ENCODE measurements at regions not wholly inside any gene's neighbourhood (a gene's known extent, or its start where the extent isn't known, plus 50 kb on each side); places are given as distances from the start of the nearest gene placed in this dataset.
"Not testable (repeated sequence)": the region's sequence is repeated elsewhere in the genome, so short reads cannot be mapped to it uniquely, and the experiment has no call there.

GRCh38 chr15:96470681-96471310 lies 140.3 kb downstream of the NR2F2 start:
- DNase-seq (ENCODE audit: low spot score) = no peak

DNA sequence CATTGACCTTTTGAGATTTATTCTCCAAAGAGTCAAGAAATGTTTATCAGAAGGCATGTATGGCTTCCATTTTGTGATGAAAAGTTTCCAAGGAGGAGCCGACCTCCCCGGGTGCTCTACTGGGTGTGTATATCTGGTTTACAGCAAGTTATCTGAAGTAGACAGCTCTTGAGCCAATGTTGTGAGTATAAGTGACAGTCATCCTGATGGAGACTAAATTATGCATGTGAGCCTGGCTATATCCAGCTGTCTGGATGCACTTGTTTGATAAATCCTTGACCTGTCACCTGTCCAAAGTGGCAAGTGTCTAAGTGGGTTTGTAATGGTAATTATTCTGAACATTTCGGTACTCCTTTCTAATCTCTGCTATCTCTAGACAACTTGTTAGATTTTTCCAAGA lies 142.2 kb downstream of the NR2F2 start:
- DNase-seq (ENCODE audit: low spot score) = no peak

DNA sequence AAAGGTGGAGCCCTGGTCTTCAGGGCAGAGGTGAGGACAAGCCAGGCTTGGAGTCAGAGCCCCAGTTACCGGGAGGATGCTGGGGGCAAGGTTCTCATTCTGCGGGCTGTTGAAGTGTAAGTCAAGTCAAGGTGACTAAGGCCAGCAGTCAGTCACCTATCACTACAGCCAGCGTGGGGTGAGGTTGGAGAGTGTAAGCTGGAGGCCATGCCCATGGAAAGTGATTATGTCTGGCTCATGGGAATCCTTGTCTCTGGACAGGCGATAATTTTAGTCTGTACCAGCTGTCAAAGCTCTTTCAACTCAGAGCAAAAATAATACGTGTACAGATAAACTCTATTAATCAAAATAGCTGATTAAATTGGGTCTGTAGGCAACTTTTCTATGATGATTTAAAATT lies 143.1 kb downstream of the NR2F2 start:
- no peak for DNase-seq (ENCODE audit: low spot score)

GRCh38 chr15:96474231-96474664 lies 143.7 kb downstream of the NR2F2 start:
- DNase-seq (ENCODE audit: low spot score) = peak; percentile 29

- DNase-seq (ENCODE audit: low spot score) = no peak
Observed at GRCh38 chr15:96477227-96477626, 146.7 kb downstream of the NR2F2 start.

GRCh38 chr15:96484412-96484811 lies 153.9 kb downstream of the NR2F2 start:
- not testable (repeated sequence) for DNase-seq (ENCODE audit: low spot score)

DNA sequence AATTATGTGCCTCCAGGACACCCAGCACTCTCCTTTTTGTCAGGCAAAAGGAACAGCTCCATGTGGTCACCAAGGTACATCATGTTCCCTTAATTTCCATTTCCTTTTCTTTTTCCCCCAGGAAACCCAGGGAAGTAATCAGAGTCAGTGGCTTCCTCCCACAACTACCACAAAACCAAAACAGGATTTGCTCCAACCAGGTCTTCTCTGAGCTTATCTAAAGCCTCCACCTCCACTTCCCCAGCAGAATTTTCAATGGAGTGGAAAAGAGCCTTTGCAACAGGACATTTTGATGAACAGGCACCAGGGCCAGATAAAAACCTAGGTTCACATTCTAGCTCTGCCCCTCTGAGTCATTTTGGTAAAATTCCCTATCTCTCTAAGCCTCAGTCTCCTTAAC lies 154.3 kb downstream of the NR2F2 start:
- DNase-seq (ENCODE audit: low spot score) = no peak

- DNase-seq (ENCODE audit: low spot score) = no peak
Observed at GRCh38 chr15:96487245-96487644, 156.7 kb downstream of the NR2F2 start.

DNA sequence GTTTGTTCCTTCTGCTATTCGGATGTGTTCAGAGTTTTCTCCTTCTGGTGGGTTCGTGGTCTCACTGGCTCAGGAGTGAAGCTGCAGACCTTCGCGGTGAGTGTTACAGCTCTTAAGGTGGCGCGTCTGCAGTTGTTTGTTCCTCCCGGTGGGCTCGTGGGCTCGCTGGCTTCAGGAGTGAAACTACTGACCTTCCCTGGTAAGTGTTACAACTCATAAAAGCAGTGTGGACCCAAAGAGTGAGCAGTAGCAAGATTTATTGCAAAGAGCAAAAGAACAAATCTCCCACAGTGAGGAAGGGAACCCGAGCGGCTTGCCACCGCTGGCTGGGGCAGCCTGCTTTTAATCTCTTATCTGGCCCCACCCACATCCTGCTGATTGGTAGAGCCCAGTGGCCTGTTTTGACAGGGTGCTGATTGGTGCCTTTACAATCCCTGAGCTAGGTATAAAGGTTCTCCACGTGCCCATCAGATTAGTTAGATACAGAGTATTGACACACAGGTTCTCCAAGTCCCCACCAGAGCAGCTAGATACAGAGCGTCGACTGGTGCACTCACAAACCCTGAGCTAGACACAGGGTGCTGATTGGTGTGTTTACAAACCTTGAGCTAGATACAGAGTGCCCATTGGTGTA lies 160.7 kb downstream of the NR2F2 start:
- not testable (repeated sequence) for DNase-seq (ENCODE audit: low spot score)

DNA sequence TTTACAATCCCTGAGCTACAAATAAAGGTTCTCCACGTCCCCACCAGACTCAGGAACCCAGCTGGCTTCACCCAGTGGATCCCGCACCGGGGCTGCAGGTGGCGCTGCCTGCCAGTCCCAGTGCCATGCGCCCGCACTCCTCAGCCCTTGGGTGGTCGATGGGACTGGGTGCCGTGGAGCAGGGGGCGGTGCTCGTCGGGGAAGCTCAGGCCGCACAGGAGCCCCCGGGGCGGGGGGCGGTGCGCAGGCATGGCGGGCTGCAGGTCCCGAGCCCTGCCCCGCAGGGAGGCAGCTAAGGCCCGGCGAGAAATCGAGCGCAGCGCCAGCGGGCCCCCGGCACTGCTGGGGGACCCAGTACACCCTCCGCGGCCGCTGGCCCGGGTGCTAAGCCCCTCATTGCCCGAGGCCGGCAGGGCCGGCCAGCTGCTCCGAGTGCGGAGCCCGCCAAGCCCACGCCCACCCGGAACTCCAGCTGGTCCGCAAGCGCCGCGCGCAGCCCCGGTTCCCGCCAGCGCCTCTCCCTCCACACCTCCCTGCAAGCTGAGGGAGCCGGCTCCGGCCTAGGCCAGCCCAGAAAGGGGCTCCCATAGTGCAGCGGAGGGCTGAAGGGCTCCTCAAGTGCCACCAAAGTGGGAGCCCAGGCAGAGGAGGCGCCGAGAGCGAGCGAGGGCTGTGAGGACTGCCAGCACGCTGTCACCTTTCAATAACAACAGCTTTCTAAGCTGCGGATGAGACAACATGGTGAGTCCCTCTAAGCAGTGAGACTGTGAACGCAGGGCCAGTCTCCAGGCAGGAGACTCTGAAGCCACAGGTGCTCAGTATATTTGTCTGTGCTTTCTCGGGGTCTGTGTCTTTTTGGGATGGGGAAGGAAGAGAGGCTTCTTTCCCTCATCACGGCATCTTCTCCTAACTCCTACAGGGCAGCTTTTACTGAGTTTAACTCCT lies 161.5 kb downstream of the NR2F2 start:
- not testable (repeated sequence) for DNase-seq (ENCODE audit: low spot score)

DNA sequence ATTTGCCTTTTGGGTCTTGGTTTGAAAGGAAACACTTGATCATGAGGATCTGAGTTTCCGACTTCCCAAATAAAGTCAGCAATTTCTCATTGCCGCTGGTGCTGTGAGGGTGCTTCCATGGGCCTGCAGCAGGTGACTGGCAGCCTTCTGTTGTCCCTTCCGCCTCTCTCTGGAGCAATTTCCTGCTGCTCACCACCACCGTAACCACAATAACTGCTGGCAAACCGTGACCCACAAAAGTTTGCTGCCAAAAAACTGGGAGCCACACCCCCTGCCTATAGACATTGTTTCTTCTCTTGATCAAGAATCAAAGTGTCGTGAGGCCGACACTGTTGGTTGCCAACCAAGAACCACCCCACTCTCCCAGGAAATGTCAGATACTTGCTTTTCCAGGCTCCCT lies 164.0 kb downstream of the NR2F2 start:
- DNase-seq (ENCODE audit: low spot score) = no peak

- DNase-seq (ENCODE audit: low spot score) = no peak
Observed at GRCh38 chr15:96495386-96495785, 164.9 kb downstream of the NR2F2 start.

GRCh38 chr15:96497951-96498350 lies 167.5 kb downstream of the NR2F2 start:
- DNase-seq (ENCODE audit: low spot score) = no peak

GRCh38 chr15:96500508-96500907 lies 170.0 kb downstream of the NR2F2 start:
- DNase-seq (ENCODE audit: low spot score) = no peak

DNA sequence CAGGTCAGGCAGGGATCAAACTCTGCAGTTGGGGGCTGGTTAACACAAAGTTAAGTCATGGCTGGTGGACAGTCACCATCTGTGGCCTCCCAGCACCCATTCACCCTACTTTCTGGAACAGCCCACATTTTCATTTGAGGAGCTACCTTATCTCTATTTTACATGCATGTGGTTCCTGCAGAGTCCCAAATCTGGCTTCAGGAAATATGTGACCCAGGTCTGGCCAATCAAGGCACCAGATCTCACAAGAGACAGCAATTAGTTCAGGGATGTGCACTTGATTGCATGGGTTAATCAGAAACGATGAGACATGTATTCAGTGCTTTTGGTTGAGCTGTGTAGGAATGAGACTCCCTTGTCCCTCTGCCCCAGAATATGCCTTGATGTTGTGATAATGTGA lies 170.9 kb downstream of the NR2F2 start:
- DNase-seq (ENCODE audit: low spot score) = no peak

DNA sequence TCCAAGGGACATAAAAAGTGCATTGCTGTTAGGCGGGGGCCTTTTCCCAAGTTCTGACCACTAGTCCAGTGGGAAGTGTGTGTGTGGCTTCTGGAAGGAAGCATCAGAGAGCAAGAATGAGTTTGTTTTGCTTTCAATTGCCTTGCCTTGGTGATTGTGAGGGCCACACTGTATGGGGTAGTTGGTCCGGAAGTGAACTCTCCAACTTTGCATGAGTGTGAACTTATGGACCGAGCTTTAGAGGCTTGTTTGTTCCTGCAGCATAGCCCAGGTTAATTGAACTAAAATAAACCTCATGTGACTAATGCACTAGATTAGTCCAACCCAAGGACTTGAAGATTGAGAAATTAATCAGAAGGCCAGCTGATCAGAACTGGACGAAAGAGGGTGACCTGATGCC lies 171.7 kb downstream of the NR2F2 start:
- no peak for DNase-seq (ENCODE audit: low spot score)

DNA sequence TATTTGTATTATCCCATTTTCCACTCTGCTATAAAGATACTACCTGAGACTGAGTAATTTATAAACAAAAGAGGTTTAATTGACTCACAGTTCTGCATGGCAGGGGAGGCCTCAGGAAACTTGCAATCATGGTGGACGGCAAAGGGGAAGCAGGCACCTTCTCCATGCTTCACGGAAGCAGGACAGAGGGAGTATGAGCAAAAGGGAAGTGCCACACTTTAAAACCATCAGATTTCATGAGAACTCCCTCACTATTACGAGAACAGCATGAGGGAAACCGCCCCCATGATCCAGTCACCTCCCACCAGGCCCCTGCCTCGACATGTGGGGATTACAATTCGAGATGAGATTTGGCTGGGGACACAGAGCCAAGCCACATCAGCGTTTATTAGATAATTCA lies 172.8 kb downstream of the NR2F2 start:
- no peak for DNase-seq (ENCODE audit: low spot score)

DNA sequence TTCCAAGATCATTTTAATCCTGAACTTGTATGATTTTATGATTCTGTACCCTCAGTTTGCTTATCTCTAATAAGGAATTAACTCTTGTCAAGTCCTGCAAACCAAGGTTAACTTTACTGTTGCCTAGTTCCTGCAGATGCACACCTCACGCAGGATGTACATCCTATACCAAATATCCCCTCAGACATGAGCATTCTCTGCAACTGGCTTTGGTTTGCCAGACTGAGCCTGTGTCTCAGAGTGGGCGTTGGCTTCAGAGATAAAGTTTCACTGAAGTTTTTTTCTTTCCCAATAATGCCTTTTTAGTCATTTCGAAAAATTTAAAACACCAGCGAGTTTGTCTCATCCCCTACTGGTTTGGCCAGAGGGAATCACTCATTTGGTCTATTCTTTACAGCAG lies 173.9 kb downstream of the NR2F2 start:
- DNase-seq (ENCODE audit: low spot score) = no peak

GRCh38 chr15:96505014-96505413 lies 174.5 kb downstream of the NR2F2 start:
- DNase-seq (ENCODE audit: low spot score) = no peak

DNA sequence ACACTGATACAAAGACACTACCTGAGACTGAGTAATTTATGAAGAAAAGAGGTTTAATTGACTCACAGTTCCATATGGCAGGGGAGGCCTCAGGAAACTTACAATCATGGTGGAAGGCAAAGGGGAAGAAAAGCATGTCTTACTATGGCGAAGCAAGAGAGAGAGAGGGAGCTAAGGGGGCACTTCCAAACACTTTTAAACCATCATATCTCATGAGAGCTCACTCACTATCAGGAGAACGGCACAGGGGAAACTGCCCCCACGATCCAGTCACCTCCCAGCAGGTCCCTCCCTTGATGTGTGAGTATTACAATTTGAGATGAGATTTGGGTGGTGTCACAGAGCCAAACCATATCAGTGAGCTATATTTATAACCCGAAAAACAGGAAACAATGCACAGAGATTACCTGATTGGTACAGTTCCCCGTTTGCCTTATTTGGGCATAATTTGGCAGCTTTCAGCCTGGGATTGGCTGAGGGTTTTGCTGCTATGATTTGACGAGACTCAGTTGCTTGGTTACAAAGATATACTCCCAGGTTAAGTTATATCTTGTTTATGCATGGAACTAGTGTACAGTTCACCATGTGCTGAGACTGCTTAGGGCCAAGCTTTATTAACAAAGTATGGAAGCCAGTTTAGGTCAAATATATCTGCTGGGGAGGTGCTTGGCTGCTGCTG lies 184.2 kb downstream of the NR2F2 start:
- DNase-seq (ENCODE audit: low spot score) = no peak

DNA sequence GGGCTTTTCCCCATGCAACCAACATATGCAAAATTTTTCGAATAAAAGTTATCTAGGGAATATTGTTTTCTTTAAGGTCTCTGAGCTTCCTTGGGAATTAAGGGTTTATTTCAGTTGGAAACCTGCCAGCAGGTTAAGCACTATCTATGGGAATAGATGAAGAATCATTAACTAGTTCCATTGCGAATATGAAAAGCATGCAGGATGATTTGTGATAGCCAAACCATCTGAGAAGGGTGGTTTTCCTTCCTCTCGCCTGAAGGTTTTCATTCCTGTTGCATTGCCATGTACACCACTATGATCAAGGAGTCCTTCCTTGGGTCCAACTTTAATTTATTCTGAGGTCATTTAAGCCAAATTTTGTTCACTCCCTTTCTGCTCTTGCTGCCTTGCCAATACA lies 184.9 kb downstream of the NR2F2 start:
- no peak for DNase-seq (ENCODE audit: low spot score)

DNA sequence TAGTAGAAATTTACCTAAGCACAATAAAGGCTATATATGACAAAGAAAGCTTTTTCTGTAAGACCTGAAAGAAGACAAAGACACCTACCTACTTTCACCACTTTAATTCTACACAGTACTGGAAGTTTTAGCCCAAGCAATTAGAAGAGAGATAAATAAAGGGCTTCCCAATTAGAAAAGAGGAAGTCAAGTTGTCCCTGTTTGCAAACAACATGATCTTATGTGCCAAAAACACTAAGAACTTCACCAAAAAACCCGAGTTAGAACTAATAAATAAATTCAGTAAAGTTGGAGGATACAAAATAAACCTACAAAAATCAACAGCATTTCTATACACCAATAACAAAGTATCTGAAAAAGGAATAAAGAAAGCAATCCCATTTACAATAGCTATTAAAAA lies 190.9 kb downstream of the NR2F2 start:
- no peak for DNase-seq (ENCODE audit: low spot score)
